Muscle of leg (tissue), 3 donors: ENCODE measurements at regions not wholly inside any gene's neighbourhood (a gene's known extent, or its start where the extent isn't known, plus 50 kb on each side); places are given as distances from the start of the nearest gene placed in this dataset.

Experiments
- DNase-seq: peaks from one replicate; pipeline ENCODE4 v3.0.0; 2013
- H3K27ac ChIP-seq: one replicate; pipeline ENCODE4 v1.5.1; 2013; ENCODE audit warnings: mild to moderate bottlenecking, low read length, control low read depth
- H3K27me3 ChIP-seq: one replicate; pipeline ENCODE4 v1.6.1; 2013; ENCODE audit warnings: low read length; ENCODE audit not compliant: control insufficient read depth, insufficient read depth
- H3K36me3 ChIP-seq: one replicate; pipeline ENCODE4 v1.6.1; 2013; ENCODE audit warnings: low read length; ENCODE audit not compliant: control insufficient read depth, insufficient read depth
- H3K4me1 ChIP-seq: one replicate; pipeline ENCODE4 v1.6.1; 2013; ENCODE audit warnings: low read length; ENCODE audit not compliant: control insufficient read depth, insufficient read depth
- H3K4me3 ChIP-seq: one replicate; pipeline ENCODE4 v1.5.1; 2013; ENCODE audit warnings: low read length, control low read depth
- H3K9me3 ChIP-seq: replicated peaks from 2 replicates; pipeline ENCODE4 v1.6.1; 2013; ENCODE audit warnings: low read depth, low read length; ENCODE audit not compliant: control insufficient read depth
- WGBS: methylation state at CpG from one replicate; pipeline ENCODE4 v1.1.5; 2013; ENCODE audit warnings: missing lambda C conversion rate; ENCODE audit not compliant: insufficient coverage; 5-methylcytosine and 5-hydroxymethylcytosine counted together

- DNase-seq: no peak
- Histone ChIP-seq H3K9me3 (no peaks in the 10 kb centered on the region), H3K4me1 (no peaks in the 10 kb centered on the region), H3K36me3 (no peaks in the 10 kb centered on the region), H3K27ac (no peak overlapping the region), H3K4me3 (no peak overlapping the region), H3K27me3 (peaks cover 1% of the 10 kb centered on the region)
- WGBS: no CpG with 5 or more reads among the region's 1 CpG
Observed at GRCh38 chrX:46374371-46374770, 170.8 kb downstream of the ZNF674 start.

- H3K4me1 ChIP-seq: no peaks in the 10 kb centered on the region
- no peak for DNase-seq
- H3K36me3 ChIP-seq: no peaks in the 10 kb centered on the region
- no CpG with 5 or more reads among the region's 2 CpGs for WGBS
- H3K27me3 ChIP-seq: peaks cover 4% of the 10 kb centered on the region
- H3K9me3 ChIP-seq: no peaks in the 10 kb centered on the region
- H3K27ac ChIP-seq: no peak overlapping the region
- H3K4me3 ChIP-seq: no peak overlapping the region
Observed at GRCh38 chrX:46367491-46367890, 177.7 kb downstream of the ZNF674 start.

GRCh38 chrX:46366381-46367207 lies 178.6 kb downstream of the ZNF674 start:
- no peaks in the 10 kb centered on the region for H3K9me3 ChIP-seq
- H3K4me3 ChIP-seq: no peak overlapping the region
- DNase-seq: no peak
- H3K27me3 ChIP-seq: peaks cover 4% of the 10 kb centered on the region
- H3K27ac ChIP-seq: no peak overlapping the region
- WGBS: no CpG with 5 or more reads among the region's 2 CpGs
- no peaks in the 10 kb centered on the region for H3K36me3 ChIP-seq
- no peaks in the 10 kb centered on the region for H3K4me1 ChIP-seq

GRCh38 chrX:46354481-46354880 lies 190.7 kb downstream of the ZNF674 start:
- H3K4me3 ChIP-seq: no peak overlapping the region
- no peak for DNase-seq
- no CpG with 5 or more reads among the region's 1 CpG for WGBS
- peaks cover 5% of the 10 kb centered on the region for H3K9me3 ChIP-seq
- H3K27me3 ChIP-seq: no peaks in the 10 kb centered on the region
- no peak overlapping the region for H3K27ac ChIP-seq
- no peaks in the 10 kb centered on the region for H3K4me1 ChIP-seq
- no peaks in the 10 kb centered on the region for H3K36me3 ChIP-seq

GRCh38 chrX:46341767-46342322 lies 203.4 kb downstream of the ZNF674 start:
- Histone ChIP-seq H3K9me3 (no peaks in the 10 kb centered on the region), H3K36me3 (no peaks in the 10 kb centered on the region), H3K4me3 (no peak overlapping the region), H3K27me3 (peaks cover 8% of the 10 kb centered on the region), H3K27ac (no peak overlapping the region), H3K4me1 (no peaks in the 10 kb centered on the region)
- no peak for DNase-seq
- no CpG with 5 or more reads among the region's 1 CpG for WGBS

GRCh38 chrX:46340696-46341095 lies 204.5 kb downstream of the ZNF674 start:
- no peaks in the 10 kb centered on the region for H3K36me3 ChIP-seq
- H3K9me3 ChIP-seq: no peaks in the 10 kb centered on the region
- no peaks in the 10 kb centered on the region for H3K4me1 ChIP-seq
- no peak overlapping the region for H3K4me3 ChIP-seq
- no peak overlapping the region for H3K27ac ChIP-seq
- peaks cover 8% of the 10 kb centered on the region for H3K27me3 ChIP-seq
- no peak for DNase-seq

GRCh38 chrX:46333550-46333949 lies 211.7 kb downstream of the ZNF674 start:
- no peaks in the 10 kb centered on the region for H3K4me1 ChIP-seq
- H3K36me3 ChIP-seq: no peaks in the 10 kb centered on the region
- H3K9me3 ChIP-seq: no peaks in the 10 kb centered on the region
- H3K27me3 ChIP-seq: peaks cover 18% of the 10 kb centered on the region
- H3K4me3 ChIP-seq: no peak overlapping the region
- no peak for DNase-seq
- no CpG with 5 or more reads among the region's 5 CpGs for whole genome bisulfite sequencing
- no peak overlapping the region for H3K27ac ChIP-seq

GRCh38 chrX:46330981-46331380 lies 214.2 kb downstream of the ZNF674 start:
- Histone ChIP-seq H3K4me1 (no peaks in the 10 kb centered on the region), H3K4me3 (no peak overlapping the region), H3K36me3 (no peaks in the 10 kb centered on the region), H3K27me3 (peaks cover 28% of the 10 kb centered on the region), H3K9me3 (no peaks in the 10 kb centered on the region), H3K27ac (no peak overlapping the region)
- DNase-seq: no peak

GRCh38 chrX:46330513-46330912 lies 214.7 kb downstream of the ZNF674 start:
- Histone ChIP-seq H3K4me1 (no peaks in the 10 kb centered on the region), H3K9me3 (no peaks in the 10 kb centered on the region), H3K27ac (no peak overlapping the region), H3K36me3 (no peaks in the 10 kb centered on the region), H3K27me3 (peaks cover 30% of the 10 kb centered on the region), H3K4me3 (no peak overlapping the region)
- no peak for DNase-seq
- 44% methylated on average over 2 of the region's 2 CpGs for WGBS

- H3K4me1 ChIP-seq: peaks cover 4% of the 10 kb centered on the region
Observed at GRCh38 chrX:46328133-46328532, 217.1 kb downstream of the ZNF674 start.

More at GRCh38 chrX:46328133-46328532, 217.1 kb downstream of the ZNF674 start:
- no CpG with 5 or more reads among the region's 1 CpG for WGBS
- no peak for DNase-seq
- Histone ChIP-seq H3K4me3 (no peak overlapping the region), H3K9me3 (no peaks in the 10 kb centered on the region), H3K27me3 (peaks cover 32% of the 10 kb centered on the region), H3K27ac (no peak overlapping the region), H3K36me3 (no peaks in the 10 kb centered on the region)
